Body of pancreas (tissue), 4 donors: ENCODE measurements at regions not wholly inside any gene's neighbourhood (a gene's known extent, or its start where the extent isn't known, plus 50 kb on each side); places are given as distances from the start of the nearest gene placed in this dataset.

Experiments
- CTCF ChIP-seq, 7 experiments: fragments of 450-650 bp in 4 of 7; fragments of 200-600 bp in 3 of 7; sonication (generic) in 3 of 7; IDR thresholded peaks; one replicate each; pipeline ENCODE4 v1.5.1; 2016 to 2019; ENCODE audit warnings: antibody characterized with exemption in 7 of 7
- POLR2A ChIP-seq, 3 donors: fragments of 450-650 bp; IDR thresholded peaks; one replicate each; pipeline ENCODE4 v1.6.1; 2016; ENCODE audit warnings: antibody characterized with exemption in 3 of 3, mild to moderate bottlenecking in 2 of 3

- TF ChIP-seq CTCF (IDR thresholded peaks at IDR 0.05) (no peak), POLR2A (IDR thresholded peaks at IDR 0.05) (no peak)
These were observed 247.3 kb upstream of the PDE10A start for GRCh38 chr6:165910184-165910966.
